GM21529 (cell line): ENCODE measurements at regions not wholly inside any gene's neighbourhood (a gene's known extent, or its start where the extent isn't known, plus 50 kb on each side); places are given as distances from the start of the nearest gene placed in this dataset.

Source experiments
- ATAC-seq: cut with Tn5 transposase; IDR thresholded peaks from one replicate; pipeline ENCODE4 v1.9.1; 2021; ENCODE audit not compliant: unreplicated experiment

GRCh38 chr15:60057554-60057953, 53.4 kb downstream of the FOXB1 start:
- no peak for ATAC-seq

- no peak for ATAC-seq
Observed at GRCh38 chr15:60059186-60059585, 55.1 kb downstream of the FOXB1 start.

- ATAC-seq: no peak
Observed at GRCh38 chr15:60061758-60062157, 57.6 kb downstream of the FOXB1 start.

GRCh38 chr15:60062826-60063225, 58.7 kb downstream of the FOXB1 start:
- no peak for ATAC-seq

GRCh38 chr15:60065951-60066350, 61.8 kb downstream of the FOXB1 start:
- ATAC-seq: no peak

- no peak for ATAC-seq
Observed at GRCh38 chr15:60070838-60071493, 66.9 kb downstream of the FOXB1 start.

- no peak for ATAC-seq
Observed at GRCh38 chr15:60072826-60073465, 68.8 kb downstream of the FOXB1 start.

- no peak for ATAC-seq
Observed at GRCh38 chr15:60073466-60073840, 69.3 kb downstream of the FOXB1 start.

- ATAC-seq: no peak
Observed at GRCh38 chr15:60074181-60074885, 70.2 kb downstream of the FOXB1 start.

- no peak for ATAC-seq
Observed at GRCh38 chr15:60076045-60076444, 71.9 kb downstream of the FOXB1 start.

GRCh38 chr15:60076582-60077276, 72.6 kb downstream of the FOXB1 start:
- no peak for ATAC-seq

GRCh38 chr15:60077581-60078359, 73.7 kb downstream of the FOXB1 start:
- no peak for ATAC-seq

GRCh38 chr15:60079210-60079609, 75.1 kb downstream of the FOXB1 start:
- no peak for ATAC-seq

- ATAC-seq: no peak
Observed at GRCh38 chr15:60081976-60082375, 77.9 kb downstream of the FOXB1 start.

GRCh38 chr15:60083318-60083717, 79.2 kb downstream of the FOXB1 start:
- ATAC-seq: no peak

GRCh38 chr15:60086681-60087429, 82.7 kb downstream of the FOXB1 start:
- ATAC-seq: no peak

- no peak for ATAC-seq
Observed at GRCh38 chr15:60087561-60087960, 83.5 kb downstream of the FOXB1 start.

GRCh38 chr15:60090747-60091146, 86.6 kb downstream of the FOXB1 start:
- no peak for ATAC-seq

GRCh38 chr15:60091157-60091556, 87.0 kb downstream of the FOXB1 start:
- no peak for ATAC-seq

GRCh38 chr15:60091911-60092310, 87.8 kb downstream of the FOXB1 start:
- no peak for ATAC-seq
